HCT116 (cell line): ENCODE measurements at regions not wholly inside any gene's neighbourhood (a gene's known extent, or its start where the extent isn't known, plus 50 kb on each side); places are given as distances from the start of the nearest gene placed in this dataset.

Source experiments
- ATAC-seq: fragments of 200-7000 bp; cut with Tn5 transposase; 2 replicates; pipeline ENCODE4 v1.9.1; 2020; ENCODE audit warnings: mild to moderate bottlenecking, moderate library complexity
- BruUV-seq: library from RNA; stranded (reverse); fragments of 400-500 nt; replicated peaks from 2 replicates; lab custom pipeline; 2021; lab: Mats Ljungman, UMichigan
- CTCF ChIA-PET: fragments of 300-600 bp; sonication (Branson Sonifier 250); formaldehyde crosslinking; loops from one replicate; lab custom pipeline; 2021; ENCODE audit warnings: antibody characterized with exemption; lab: Charles Lee
- POLR2A ChIA-PET: fragments of 300-600, 350-600 bp; sonication (Branson Sonifier 250); formaldehyde crosslinking; loops from one replicate; lab custom pipeline; 2021; ENCODE audit warnings: antibody characterized with exemption; lab: Charles Lee
- RAD21 ChIA-PET, 2 experiments: fragments of 300-600 bp; sonication (Branson Sonifier 250); formaldehyde crosslinking; loops; one replicate each; lab custom pipeline; 2023; ENCODE audit warnings: low total read pairs in 2 of 2; ENCODE audit not compliant: uncharacterized antibody in 2 of 2, unreplicated experiment in 2 of 2, low non-redundant PET in 1 of 2; lab: Charles Lee
- DNase-seq: peaks from one replicate; pipeline ENCODE4 v3.0.0-alpha.2; 2010; ENCODE audit warnings: low read depth, low spot score
- H2AFZ ChIP-seq: fragments of 200-600 bp; shearing (Covaris generic), sonication (generic); 2 replicates; pipeline ENCODE4 v1.6.1; 2017; ENCODE audit warnings: low read depth, mixed run types, mixed read lengths, antibody characterized with exemption, low read length; ENCODE audit not compliant: poor library complexity, severe bottlenecking
- H3K27ac ChIP-seq: 2 replicates; pipeline ENCODE4 v1.5.1; 2012; ENCODE audit warnings: low read depth, low read length
- H3K27me3 ChIP-seq: fragments of 200-600 bp; sonication (generic); 2 replicates; pipeline ENCODE4 v1.6.1; 2016; ENCODE audit warnings: mixed run types, low read length, mixed read lengths; ENCODE audit not compliant: insufficient read depth
- H3K36me3 ChIP-seq, 2 experiments: fragments of 200-500 bp in 1 of 2; fragments of 200-600 bp in 1 of 2; sonication (Bioruptor generic) in 1 of 2; sonication (generic) in 1 of 2; 2 replicates each; pipeline versions ENCODE4 v1.5.1 to v1.6.1; 2014 to 2016; ENCODE audit warnings: low read length in 2 of 2, inconsistent platforms in 1 of 2, mixed read lengths in 1 of 2, mixed run types in 1 of 2; ENCODE audit not compliant: insufficient read depth in 2 of 2, control insufficient read depth in 1 of 2
- H3K4me1 ChIP-seq, 2 experiments: fragments of 200-600 bp in 1 of 2; sonication (generic) in 1 of 2; 2 replicates each; pipeline versions ENCODE4 v1.5.1 to v1.6.1; 2012 to 2017; ENCODE audit warnings: low read length in 2 of 2, inconsistent platforms in 1 of 2, mild to moderate bottlenecking in 1 of 2, mixed read lengths in 1 of 2, mixed run types in 1 of 2, moderate library complexity in 1 of 2; ENCODE audit not compliant: insufficient read depth in 2 of 2, control insufficient read depth in 1 of 2
- H3K4me2 ChIP-seq: fragments of 200-600 bp; sonication (generic); 2 replicates; pipeline ENCODE4 v1.6.1; 2017; ENCODE audit warnings: mixed run types, low read length, mixed read lengths
- H3K4me3 ChIP-seq, 2 experiments: fragments of 200-600 bp in 1 of 2; sonication (generic) in 1 of 2; replicated peaks in 1 of 2; 2 replicates each; pipeline ENCODE4 v1.5.1; 2011 to 2016; ENCODE audit warnings: low read length in 2 of 2, control low read depth in 1 of 2, low read depth in 1 of 2, mild to moderate bottlenecking in 1 of 2, mixed read lengths in 1 of 2, mixed run types in 1 of 2
- H3K79me2 ChIP-seq: fragments of 200-600 bp; sonication (generic); 2 replicates; pipeline ENCODE4 v1.6.1; 2017; ENCODE audit warnings: mild to moderate bottlenecking, mixed run types, low read length, moderate library complexity, mixed read lengths; ENCODE audit not compliant: insufficient read depth
- H3K9ac ChIP-seq: fragments of 200-600 bp; sonication (generic); 2 replicates; pipeline ENCODE4 v1.6.1; 2016; ENCODE audit warnings: low read length, mixed read lengths
- H3K9me2 ChIP-seq: fragments of 200-600 bp; sonication (generic), shearing (Covaris generic); 2 replicates; pipeline ENCODE4 v1.6.1; 2017; ENCODE audit warnings: mixed run types, mild to moderate bottlenecking, moderate library complexity; ENCODE audit not compliant: insufficient read depth
- H3K9me3 ChIP-seq, 2 experiments: fragments of 200-500 bp in 1 of 2; fragments of 200-600 bp in 1 of 2; sonication (Bioruptor generic) in 1 of 2; sonication (generic) in 1 of 2; 2 replicates each; pipeline ENCODE4 v1.6.1; 2014 to 2017; ENCODE audit warnings: low read length in 2 of 2, mixed read lengths in 2 of 2, inconsistent platforms in 1 of 2, low read depth in 1 of 2, mild to moderate bottlenecking in 1 of 2, mixed run types in 1 of 2, moderate library complexity in 1 of 2; ENCODE audit not compliant: control insufficient read depth in 1 of 2, insufficient read depth in 1 of 2
- H4K20me1 ChIP-seq: fragments of 200-600 bp; sonication (generic), shearing (Covaris generic); 2 replicates; pipeline ENCODE4 v1.6.1; 2017; ENCODE audit warnings: mixed run types, mild to moderate bottlenecking, moderate library complexity; ENCODE audit not compliant: insufficient read depth
- ELF1 ChIP-seq: IDR thresholded peaks from 2 replicates; pipeline ENCODE4 v1.6.1; 2012; ENCODE audit warnings: low read depth, borderline replicate concordance
- EZH2 ChIP-seq: fragments of 200-600 bp; sonication (generic); IDR thresholded peaks from 2 replicates; pipeline ENCODE4 v1.6.1; 2017; ENCODE audit warnings: antibody characterized with exemption, mixed run types
- FOSL1 ChIP-seq: IDR thresholded peaks from 2 replicates; pipeline ENCODE4 v1.6.1; 2012; ENCODE audit warnings: low read depth
- JUND ChIP-seq: IDR thresholded peaks from 2 replicates; pipeline ENCODE4 v1.6.1; 2012
- POLR2AphosphoS5 ChIP-seq: IDR thresholded peaks from 2 replicates; pipeline ENCODE4 v1.6.1; 2011; ENCODE audit warnings: mild to moderate bottlenecking, low read depth, low read length, moderate library complexity
- RAD21 ChIP-seq: IDR thresholded peaks from 2 replicates; pipeline ENCODE4 v1.6.1; 2012; ENCODE audit warnings: low read depth, mild to moderate bottlenecking
- SIN3A ChIP-seq: IDR thresholded peaks from 2 replicates; pipeline ENCODE4 v1.6.1; 2012; ENCODE audit warnings: low read depth
- SP1 ChIP-seq: IDR thresholded peaks from 2 replicates; pipeline ENCODE4 v1.6.1; 2012; ENCODE audit warnings: low read depth
- SRF ChIP-seq: IDR thresholded peaks from 2 replicates; pipeline ENCODE4 v1.6.1; 2012; ENCODE audit warnings: low read depth
- TCF7L2 ChIP-seq: IDR thresholded peaks from 2 replicates; pipeline ENCODE4 v1.7.0; 2011; ENCODE audit warnings: borderline replicate concordance, inconsistent platforms; ENCODE audit not compliant: insufficient read depth, insufficient read length; ENCODE audit errors: extremely low read depth
- ZNF274 ChIP-seq: fragments of 200-500 bp; sonication (Bioruptor generic); IDR thresholded peaks from 2 replicates; pipeline ENCODE4 v1.6.1; 2014; ENCODE audit warnings: mild to moderate bottlenecking, low read depth, low read length, inconsistent platforms
- intact Hi-C: fragments of 100-400 bp; cut with micrococcal nuclease; formaldehyde crosslinking; loops from 2 replicates; pipeline ENCODE4 v1.10.0; 2022
- TF ChIP-seq, protein P1 (sequence below): IDR thresholded peaks from 2 replicates; pipeline ENCODE4 v1.6.1; 2012
- TF ChIP-seq, protein P2 (sequence below), 3 experiments: fragments of 200-600 bp in 1 of 3; sonication (generic) in 1 of 3; IDR thresholded peaks in 2 of 3; conservative IDR thresholded peaks in 1 of 3; 2 replicates each; pipeline ENCODE4 v1.5.1; 2012 to 2017; ENCODE audit warnings: low read depth in 2 of 3, low read length in 2 of 3, antibody characterized with exemption in 1 of 3, borderline replicate concordance in 1 of 3, control low read depth in 1 of 3, mild to moderate bottlenecking in 1 of 3, mixed read lengths in 1 of 3, mixed run types in 1 of 3, moderate library complexity in 1 of 3; ENCODE audit not compliant: insufficient read depth in 1 of 3

DNA sequence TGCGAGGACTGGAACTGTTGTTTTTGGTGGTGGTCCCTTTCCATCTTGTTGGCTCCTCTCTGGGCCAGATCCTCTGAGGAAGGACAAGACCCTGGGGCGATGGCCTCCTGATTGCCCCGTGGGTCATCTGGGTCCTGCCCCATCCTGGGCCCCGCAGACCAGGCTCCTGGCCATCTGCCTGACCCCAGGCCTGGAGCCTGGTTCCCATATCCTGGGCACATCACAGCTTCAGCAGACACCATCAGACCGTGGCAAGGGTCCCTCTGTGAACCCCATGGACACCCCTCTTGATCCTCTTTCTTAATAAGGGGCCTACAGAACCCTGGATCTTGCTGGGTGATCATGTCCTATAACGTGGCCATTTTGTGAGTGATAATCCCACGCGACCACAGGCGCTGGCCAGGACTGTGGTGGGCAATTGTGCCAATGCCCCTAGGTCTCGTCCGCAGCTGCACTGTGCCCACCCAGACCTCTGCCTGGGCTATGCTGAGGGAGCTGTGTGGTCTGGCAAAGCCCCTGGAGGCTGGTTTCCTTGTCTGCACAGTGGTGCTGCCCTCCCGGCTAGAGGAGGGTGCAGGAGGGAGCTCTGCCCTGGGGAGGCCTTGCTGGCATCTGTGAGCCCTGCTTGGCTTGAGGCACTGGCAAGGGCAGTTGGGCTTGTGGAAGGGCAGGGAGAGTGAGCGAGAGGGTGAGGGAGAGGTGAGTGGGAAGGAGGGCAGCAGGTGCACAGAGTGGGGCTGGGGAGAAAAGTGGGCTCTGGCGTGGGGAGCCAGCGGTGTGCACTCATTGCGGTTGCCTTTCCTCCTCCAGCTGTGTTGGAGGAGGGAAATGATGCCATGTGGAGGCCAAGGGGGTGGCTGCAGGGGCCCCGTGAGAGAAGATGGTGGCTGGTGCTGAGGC lies 53.1 kb upstream of the PRR23E start:
- no peak overlapping the region for H3K4me3 ChIP-seq
- H3K9ac ChIP-seq = no peak overlapping the region
- ChIA-PET CTCF (no interaction called here), RAD21 (no interaction called here)
- BruUV-seq = no TSS peak
- no peak for DNase-seq
- no peaks in the 10 kb centered on the region for H3K27me3 ChIP-seq
- H3K9me2 ChIP-seq = no peaks in the 10 kb centered on the region
- no peaks in the 10 kb centered on the region for H3K36me3 ChIP-seq
- no peak overlapping the region for H3K27ac ChIP-seq
- intact Hi-C loops = no loop called here
- no peak for TF ChIP-seq ZNF274
- TF ChIP-seq, protein P1, sequence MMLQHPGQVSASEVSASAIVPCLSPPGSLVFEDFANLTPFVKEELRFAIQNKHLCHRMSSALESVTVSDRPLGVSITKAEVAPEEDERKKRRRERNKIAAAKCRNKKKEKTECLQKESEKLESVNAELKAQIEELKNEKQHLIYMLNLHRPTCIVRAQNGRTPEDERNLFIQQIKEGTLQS = no peak
- no peak for TF ChIP-seq JUND
- no peak for TF ChIP-seq SP1
- no peak for TF ChIP-seq RAD21
- TF ChIP-seq, protein P2, sequence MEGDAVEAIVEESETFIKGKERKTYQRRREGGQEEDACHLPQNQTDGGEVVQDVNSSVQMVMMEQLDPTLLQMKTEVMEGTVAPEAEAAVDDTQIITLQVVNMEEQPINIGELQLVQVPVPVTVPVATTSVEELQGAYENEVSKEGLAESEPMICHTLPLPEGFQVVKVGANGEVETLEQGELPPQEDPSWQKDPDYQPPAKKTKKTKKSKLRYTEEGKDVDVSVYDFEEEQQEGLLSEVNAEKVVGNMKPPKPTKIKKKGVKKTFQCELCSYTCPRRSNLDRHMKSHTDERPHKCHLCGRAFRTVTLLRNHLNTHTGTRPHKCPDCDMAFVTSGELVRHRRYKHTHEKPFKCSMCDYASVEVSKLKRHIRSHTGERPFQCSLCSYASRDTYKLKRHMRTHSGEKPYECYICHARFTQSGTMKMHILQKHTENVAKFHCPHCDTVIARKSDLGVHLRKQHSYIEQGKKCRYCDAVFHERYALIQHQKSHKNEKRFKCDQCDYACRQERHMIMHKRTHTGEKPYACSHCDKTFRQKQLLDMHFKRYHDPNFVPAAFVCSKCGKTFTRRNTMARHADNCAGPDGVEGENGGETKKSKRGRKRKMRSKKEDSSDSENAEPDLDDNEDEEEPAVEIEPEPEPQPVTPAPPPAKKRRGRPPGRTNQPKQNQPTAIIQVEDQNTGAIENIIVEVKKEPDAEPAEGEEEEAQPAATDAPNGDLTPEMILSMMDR (IDR thresholded peaks at IDR 0.05 in 2 of 3, conservative IDR thresholded peaks at IDR 0.05 in 1 of 3; ENCODE audit: borderline replicate concordance in 1 of 3, insufficient read depth in 1 of 3, low read depth in 2 of 3, low read length in 2 of 3) = no peak
- TF ChIP-seq TCF7L2 = no peak
- TF ChIP-seq EZH2 = no peak
- TF ChIP-seq SRF = no peak
- no peak for TF ChIP-seq SIN3A
- TF ChIP-seq POLR2AphosphoS5 = no peak
- no peak for TF ChIP-seq ELF1
- TF ChIP-seq FOSL1 = no peak
- TF ChIP-seq, all 23 proteins: peak for 0
- peaks cover 0 to 3% of the 10 kb centered on the region in 2 experiments; a peak in 1 of 4 replicates for H3K9me3 ChIP-seq
- no peak overlapping the region for H2AFZ ChIP-seq
- no peak for ATAC-seq
- no peaks in the 10 kb centered on the region for H4K20me1 ChIP-seq
- no peaks in the 10 kb centered on the region for H3K79me2 ChIP-seq
- no peaks in the 10 kb centered on the region for H3K4me1 ChIP-seq
- no peak overlapping the region for H3K4me2 ChIP-seq
- POLR2A ChIA-PET = no interaction called here
